ENCODE measurements at regions not wholly inside any gene's neighbourhood (a gene's known extent, or its start where the extent isn't known, plus 50 kb on each side); places are given as distances from the start of the nearest gene placed in this dataset.
"Not testable (repeated sequence)": the region's sequence is repeated elsewhere in the genome, so short reads cannot be mapped to it uniquely, and the experiment has no call there.

DNA sequence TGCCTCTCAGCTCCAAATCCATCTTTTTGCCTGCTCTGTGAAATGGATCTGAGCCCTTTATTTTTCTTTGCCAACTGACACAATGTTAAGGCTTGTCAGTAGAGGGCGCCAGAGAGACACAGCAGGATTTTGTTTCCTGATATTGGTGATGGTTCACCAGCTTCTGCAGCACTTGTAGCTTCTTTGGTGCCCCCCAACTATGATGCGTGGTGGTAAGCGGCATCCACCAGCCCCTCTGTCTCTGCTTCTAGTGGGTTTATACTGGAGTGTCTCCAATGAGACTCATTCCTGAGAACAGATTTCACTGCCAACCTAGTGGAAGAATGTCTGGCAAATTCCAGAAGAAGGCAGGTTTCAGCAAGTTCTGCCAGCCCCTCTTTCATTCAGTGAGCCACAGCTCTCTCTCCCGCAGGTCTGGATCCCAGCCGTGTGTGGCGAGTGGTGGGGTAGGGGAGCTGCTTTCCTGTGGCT is 471.9 kb upstream of the FRG2C start:
- Histone ChIP-seq H3K4me3 (ENCODE audit: low read length) (no peak overlapping the region), H3K36me3 (ENCODE audit: insufficient read depth, low read length) (no peaks in the 10 kb centered on the region)
- 64% methylated on average over 6 of the region's 6 CpGs for WGBS

DNA sequence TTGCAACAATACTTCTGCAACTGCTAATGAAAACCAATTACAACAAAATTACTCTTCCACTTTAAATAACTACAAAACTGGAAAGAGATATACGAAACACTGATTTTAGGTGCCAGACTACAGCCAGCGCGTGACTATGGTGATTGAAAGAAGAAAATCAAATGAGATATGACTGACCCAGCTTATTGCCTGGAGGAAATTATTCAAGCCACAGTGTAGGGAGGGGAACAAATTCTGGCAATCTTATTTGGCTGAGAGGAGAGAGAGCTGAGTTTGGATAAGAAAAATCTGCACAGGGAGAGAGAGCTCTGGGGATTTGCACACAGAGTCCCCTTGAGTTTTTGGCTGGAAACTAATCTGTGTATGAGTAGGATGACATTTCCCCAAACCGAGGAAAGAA is 470.3 kb upstream of the FRG2C start:
- Histone ChIP-seq H3K9ac (ENCODE audit: low read depth, low read length) (no peak overlapping the region), H3K27me3 (ENCODE audit: insufficient read depth, low read length) (no peaks in the 10 kb centered on the region), H3K4me1 (ENCODE audit: insufficient read depth, low read length) (peaks cover 9% of the 10 kb centered on the region), H3K27ac (ENCODE audit: low read depth, low read length) (no peak overlapping the region), H3K9me3 (ENCODE audit: insufficient read depth, low read depth, low read length) (no peaks in the 10 kb centered on the region), H3K4me3 (ENCODE audit: low read length) (no peak overlapping the region), H3K36me3 (ENCODE audit: insufficient read depth, low read length) (no peaks in the 10 kb centered on the region)
- 96% methylated on average over 4 of the region's 4 CpGs for WGBS

More for the DNA sequence above, 471.9 kb upstream of the FRG2C start:
- H3K27me3 ChIP-seq (ENCODE audit: insufficient read depth, low read length), result no peaks in the 10 kb centered on the region
- peaks cover 9% of the 10 kb centered on the region for H3K4me1 ChIP-seq (ENCODE audit: insufficient read depth, low read length)
- no peak overlapping the region for H3K27ac ChIP-seq (ENCODE audit: low read depth, low read length)
- no peak overlapping the region for H3K9ac ChIP-seq (ENCODE audit: low read depth, low read length)
- H3K9me3 ChIP-seq (ENCODE audit: insufficient read depth, low read depth, low read length), result no peaks in the 10 kb centered on the region

DNA sequence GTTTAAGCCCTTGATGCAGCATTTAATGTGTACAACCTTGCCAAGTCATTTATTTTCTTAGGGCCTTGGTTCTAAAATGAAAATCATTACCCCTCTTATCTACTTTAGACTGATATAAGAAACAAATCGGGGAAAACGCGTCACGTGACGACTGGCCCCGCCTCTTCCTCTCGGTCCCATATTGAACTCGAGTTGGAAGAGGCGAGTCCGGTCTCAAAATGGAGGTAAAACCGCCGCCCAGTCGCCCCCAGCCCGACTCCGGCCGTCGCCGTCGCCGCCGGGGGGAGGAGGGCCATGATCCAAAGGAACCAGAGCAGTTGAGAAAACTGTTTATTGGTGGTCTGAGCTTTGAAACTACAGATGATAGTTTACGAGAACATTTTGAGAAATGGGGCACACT is 449.8 kb upstream of the FRG2C start:
- H3K4me1 ChIP-seq (ENCODE audit: insufficient read depth, low read length); H3K36me3 ChIP-seq (ENCODE audit: insufficient read depth, low read length); H3K9me3 ChIP-seq (ENCODE audit: insufficient read depth, low read depth, low read length); H3K27me3 ChIP-seq (ENCODE audit: insufficient read depth, low read length); H3K27ac ChIP-seq (ENCODE audit: low read depth, low read length); H3K4me3 ChIP-seq (ENCODE audit: low read length); H3K9ac ChIP-seq (ENCODE audit: low read depth, low read length): not testable (repeated sequence)
- 96% methylated on average over 22 of the region's 22 CpGs for whole genome bisulfite sequencing

DNA sequence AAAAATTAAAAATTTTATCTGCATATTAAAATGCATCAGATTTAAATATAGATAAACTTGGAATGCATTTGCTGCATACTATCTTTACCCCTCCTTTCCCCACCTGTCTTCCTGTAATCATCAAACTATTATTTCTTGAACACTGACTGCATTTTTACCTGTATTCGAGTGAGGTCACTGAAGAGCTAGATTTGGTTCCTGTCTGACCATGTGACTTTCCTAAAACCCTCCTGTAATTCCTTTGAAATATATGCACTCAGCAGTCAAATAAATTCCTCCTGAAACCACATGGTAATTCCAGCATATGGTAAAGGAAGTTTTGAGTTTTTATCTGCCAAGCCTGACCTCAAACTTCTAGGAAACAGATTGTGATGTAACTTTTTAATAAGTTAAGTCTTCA is 445.6 kb upstream of the FRG2C start:
- H3K4me1 ChIP-seq (ENCODE audit: insufficient read depth, low read length), result no peaks in the 10 kb centered on the region
- WGBS, result 89% methylated on average over 1 of the region's 1 CpG
- H3K9ac ChIP-seq (ENCODE audit: low read depth, low read length), result no peak overlapping the region
- no peak overlapping the region for H3K27ac ChIP-seq (ENCODE audit: low read depth, low read length)
- H3K36me3 ChIP-seq (ENCODE audit: insufficient read depth, low read length), result no peaks in the 10 kb centered on the region
- H3K4me3 ChIP-seq (ENCODE audit: low read length), result no peak overlapping the region
- H3K27me3 ChIP-seq (ENCODE audit: insufficient read depth, low read length), result no peaks in the 10 kb centered on the region
- H3K9me3 ChIP-seq (ENCODE audit: insufficient read depth, low read depth, low read length), result no peaks in the 10 kb centered on the region

DNA sequence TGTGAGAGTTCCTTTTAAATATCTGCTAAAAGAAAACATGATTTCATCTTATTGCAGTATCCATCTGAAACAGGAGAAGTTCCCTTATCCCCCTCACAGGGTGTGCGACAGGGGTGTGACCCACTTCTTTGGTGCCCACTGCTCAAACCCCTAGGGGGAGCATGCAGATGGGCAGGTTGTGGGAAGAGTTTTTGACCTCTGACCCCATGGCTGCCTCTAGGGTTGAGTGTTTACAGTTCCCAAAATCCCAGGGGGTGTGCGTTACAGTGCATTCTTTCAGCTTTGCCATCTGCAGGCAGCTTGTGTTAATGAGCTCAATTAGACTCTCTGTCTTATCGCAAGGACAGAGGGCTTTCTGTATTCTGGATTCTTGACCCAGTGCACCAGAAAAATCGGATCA is 443.2 kb upstream of the FRG2C start:
- Histone ChIP-seq H3K9ac (ENCODE audit: low read depth, low read length) (no peak overlapping the region), H3K4me3 (ENCODE audit: low read length) (no peak overlapping the region)
- WGBS, result 89% methylated on average over 4 of the region's 4 CpGs

DNA sequence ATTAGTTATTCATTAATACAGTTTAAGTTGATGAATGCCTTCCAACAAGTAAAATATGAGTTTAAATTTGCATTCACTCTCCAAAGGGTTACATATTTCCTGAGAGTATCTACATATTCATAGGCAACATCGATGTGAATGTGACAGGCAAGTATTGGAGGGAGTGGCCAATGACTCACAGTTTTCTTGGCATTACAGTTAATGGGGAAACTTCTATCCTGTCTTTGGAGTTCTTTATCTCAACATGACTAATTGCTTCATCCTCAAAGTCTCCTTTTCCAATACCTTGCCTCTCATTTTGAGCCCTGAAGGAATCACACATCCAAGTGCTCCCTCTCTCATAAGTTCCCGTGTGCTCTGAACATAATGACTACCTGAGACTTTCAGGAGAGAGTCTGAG is 439.7 kb upstream of the FRG2C start:
- 80% methylated on average over 1 of the region's 2 CpGs for WGBS

More for the DNA sequence above, 443.2 kb upstream of the FRG2C start:
- Histone ChIP-seq H3K27ac (ENCODE audit: low read depth, low read length) (no peak overlapping the region), H3K9me3 (ENCODE audit: insufficient read depth, low read depth, low read length) (no peaks in the 10 kb centered on the region), H3K27me3 (ENCODE audit: insufficient read depth, low read length) (no peaks in the 10 kb centered on the region), H3K36me3 (ENCODE audit: insufficient read depth, low read length) (no peaks in the 10 kb centered on the region), H3K4me1 (ENCODE audit: insufficient read depth, low read length) (no peaks in the 10 kb centered on the region)

DNA sequence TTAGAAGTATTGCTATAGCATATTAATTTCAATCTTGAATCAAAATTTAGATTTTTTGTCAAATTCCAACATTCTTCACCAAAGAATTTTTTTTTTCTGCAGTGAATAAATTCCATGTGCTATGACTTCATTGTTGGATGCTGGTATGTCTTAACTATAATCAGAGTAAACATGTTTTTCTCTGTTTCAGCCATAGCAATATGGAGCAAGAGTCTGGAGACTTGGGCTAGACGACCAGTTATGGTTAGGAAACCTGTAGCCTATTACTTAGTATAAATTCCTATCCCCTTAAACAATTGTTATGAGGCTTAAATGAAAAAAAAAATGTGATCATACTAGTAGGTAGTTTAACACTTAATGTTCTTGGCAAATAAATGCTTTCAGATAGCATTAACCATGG is 431.9 kb upstream of the FRG2C start:
- H3K9me3 ChIP-seq (ENCODE audit: insufficient read depth, low read depth, low read length), result no peaks in the 10 kb centered on the region
- no peak overlapping the region for H3K27ac ChIP-seq (ENCODE audit: low read depth, low read length)
- H3K9ac ChIP-seq (ENCODE audit: low read depth, low read length), result no peak overlapping the region
- no peaks in the 10 kb centered on the region for H3K27me3 ChIP-seq (ENCODE audit: insufficient read depth, low read length)
- no peak overlapping the region for H3K4me3 ChIP-seq (ENCODE audit: low read length)
- H3K36me3 ChIP-seq (ENCODE audit: insufficient read depth, low read length), result no peaks in the 10 kb centered on the region
- peaks cover 2% of the 10 kb centered on the region for H3K4me1 ChIP-seq (ENCODE audit: insufficient read depth, low read length)
- WGBS, result no CpG with 5 or more reads among the region's 1 CpG

More for the DNA sequence above, 439.7 kb upstream of the FRG2C start:
- Histone ChIP-seq H3K9me3 (ENCODE audit: insufficient read depth, low read depth, low read length) (no peaks in the 10 kb centered on the region), H3K4me3 (ENCODE audit: low read length) (no peak overlapping the region), H3K4me1 (ENCODE audit: insufficient read depth, low read length) (no peaks in the 10 kb centered on the region), H3K27me3 (ENCODE audit: insufficient read depth, low read length) (no peaks in the 10 kb centered on the region), H3K36me3 (ENCODE audit: insufficient read depth, low read length) (no peaks in the 10 kb centered on the region), H3K27ac (ENCODE audit: low read depth, low read length) (no peak overlapping the region), H3K9ac (ENCODE audit: low read depth, low read length) (no peak overlapping the region)

DNA sequence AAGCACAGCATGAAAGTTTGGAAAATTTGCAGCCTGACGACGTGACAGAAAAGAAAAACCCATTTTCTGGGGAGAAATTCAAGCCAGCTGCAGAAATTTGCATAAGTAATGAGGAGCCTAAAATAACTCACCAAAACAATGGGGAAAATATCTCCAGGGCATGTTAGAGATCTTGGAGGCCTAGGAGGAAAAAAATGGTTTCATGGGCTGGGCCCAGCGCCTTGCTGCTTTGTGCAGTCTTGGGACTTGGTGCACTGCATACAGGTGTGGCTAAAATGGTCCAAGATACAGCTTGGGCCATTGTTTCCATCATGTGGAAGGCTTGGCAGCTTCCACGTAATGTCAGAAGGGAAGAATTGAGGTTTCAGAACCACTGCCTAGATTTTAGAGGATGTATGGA is 428.5 kb upstream of the FRG2C start:
- Histone ChIP-seq H3K36me3 (ENCODE audit: insufficient read depth, low read length) (no peaks in the 10 kb centered on the region), H3K27ac (ENCODE audit: low read depth, low read length) (no peak overlapping the region), H3K4me1 (ENCODE audit: insufficient read depth, low read length) (peaks cover 8% of the 10 kb centered on the region), H3K27me3 (ENCODE audit: insufficient read depth, low read length) (no peaks in the 10 kb centered on the region), H3K9ac (ENCODE audit: low read depth, low read length) (no peak overlapping the region), H3K4me3 (ENCODE audit: low read length) (no peak overlapping the region), H3K9me3 (ENCODE audit: insufficient read depth, low read depth, low read length) (no peaks in the 10 kb centered on the region)
- WGBS, result 76% methylated on average over 4 of the region's 4 CpGs

DNA sequence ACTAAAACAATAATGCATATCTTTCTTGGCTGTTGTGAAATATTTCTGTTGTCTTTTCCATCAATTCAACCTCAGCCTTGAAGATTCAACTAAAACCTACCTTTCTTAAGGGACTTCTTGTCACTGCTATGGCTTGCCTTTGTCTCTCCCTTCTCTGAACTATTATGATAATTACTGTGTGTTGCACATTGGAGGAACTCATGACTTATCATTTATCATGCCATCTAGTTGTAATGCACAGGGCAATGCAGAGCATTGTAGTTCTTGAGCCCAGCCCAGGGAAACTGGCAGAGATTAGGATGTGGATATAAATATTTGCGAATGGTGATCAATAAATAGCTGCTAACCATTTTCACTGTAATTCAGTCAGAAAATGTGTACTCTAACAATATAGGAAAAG is 427.1 kb upstream of the FRG2C start:
- H3K9me3 ChIP-seq (ENCODE audit: insufficient read depth, low read depth, low read length), result no peaks in the 10 kb centered on the region
- WGBS, result 100% methylated on average over 1 of the region's 1 CpG
- H3K27ac ChIP-seq (ENCODE audit: low read depth, low read length), result no peak overlapping the region

DNA sequence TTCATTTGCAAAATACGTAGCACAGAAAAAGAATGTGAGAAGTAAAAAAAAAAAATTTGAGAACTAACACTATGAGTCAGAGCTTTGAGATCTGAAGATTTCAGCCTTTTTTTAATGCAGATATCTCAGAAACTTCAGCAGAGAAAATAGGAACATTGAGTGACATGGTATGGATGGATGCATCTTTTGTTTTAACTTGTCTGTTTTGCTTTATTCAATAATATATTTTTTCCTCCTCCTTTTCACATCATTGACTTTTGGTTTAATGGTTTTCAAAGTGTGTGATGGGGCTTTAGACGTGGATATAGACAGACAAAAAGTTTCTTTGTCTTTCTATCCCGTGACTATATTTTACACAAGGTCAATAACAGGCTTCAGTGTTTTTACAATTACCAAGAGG is 426.7 kb upstream of the FRG2C start:
- 82% methylated on average over 3 of the region's 3 CpGs for WGBS

More for the DNA sequence above, 427.1 kb upstream of the FRG2C start:
- Histone ChIP-seq H3K36me3 (ENCODE audit: insufficient read depth, low read length) (no peaks in the 10 kb centered on the region), H3K4me1 (ENCODE audit: insufficient read depth, low read length) (peaks cover 8% of the 10 kb centered on the region), H3K9ac (ENCODE audit: low read depth, low read length) (no peak overlapping the region), H3K27me3 (ENCODE audit: insufficient read depth, low read length) (no peaks in the 10 kb centered on the region), H3K4me3 (ENCODE audit: low read length) (no peak overlapping the region)

DNA sequence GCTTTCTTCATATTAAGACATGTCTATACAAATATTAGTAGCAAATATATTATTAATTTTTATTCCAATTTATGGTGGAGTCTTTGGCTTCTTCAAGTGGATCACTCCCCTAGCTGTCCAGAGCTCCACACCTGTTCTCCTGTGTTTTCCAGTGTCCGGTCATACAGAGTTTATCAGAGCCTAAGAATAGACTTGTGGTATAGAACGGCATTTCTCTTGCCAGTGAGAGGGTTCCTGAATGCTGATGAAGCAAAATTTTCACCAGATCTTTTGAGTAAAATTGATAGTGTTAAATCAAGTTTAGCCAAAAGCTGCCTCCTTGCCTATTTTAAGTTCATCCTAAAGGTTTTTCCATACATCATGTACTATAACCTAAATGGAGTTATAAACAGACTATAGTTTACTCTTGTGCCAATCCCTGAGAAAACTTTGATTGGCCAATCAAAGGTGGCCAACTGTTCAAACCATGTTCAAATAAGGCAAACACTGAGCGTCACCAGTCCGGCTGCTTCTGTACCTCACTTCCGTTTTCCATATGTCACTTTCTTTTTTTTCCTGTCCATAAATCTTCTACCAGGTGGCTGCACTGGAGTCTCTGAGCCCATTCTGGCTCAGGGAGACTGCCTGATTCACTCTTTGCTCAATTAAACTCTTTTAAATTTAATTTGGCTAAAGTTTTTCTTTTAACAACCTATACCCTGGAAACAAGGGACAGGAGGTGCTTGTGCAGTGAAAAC is 422.7 kb upstream of the FRG2C start:
- not testable (repeated sequence) for H3K4me3 ChIP-seq (ENCODE audit: low read length); H3K27me3 ChIP-seq (ENCODE audit: insufficient read depth, low read length); H3K9ac ChIP-seq (ENCODE audit: low read depth, low read length); H3K36me3 ChIP-seq (ENCODE audit: insufficient read depth, low read length); H3K27ac ChIP-seq (ENCODE audit: low read depth, low read length); H3K9me3 ChIP-seq (ENCODE audit: insufficient read depth, low read depth, low read length); H3K4me1 ChIP-seq (ENCODE audit: insufficient read depth, low read length)
- WGBS, result 96% methylated on average over 5 of the region's 5 CpGs

More for the DNA sequence above, 426.7 kb upstream of the FRG2C start:
- Histone ChIP-seq H3K36me3 (ENCODE audit: insufficient read depth, low read length) (no peaks in the 10 kb centered on the region), H3K9ac (ENCODE audit: low read depth, low read length) (no peak overlapping the region), H3K9me3 (ENCODE audit: insufficient read depth, low read depth, low read length) (no peaks in the 10 kb centered on the region), H3K4me1 (ENCODE audit: insufficient read depth, low read length) (peaks cover 8% of the 10 kb centered on the region), H3K4me3 (ENCODE audit: low read length) (no peak overlapping the region), H3K27ac (ENCODE audit: low read depth, low read length) (no peak overlapping the region), H3K27me3 (ENCODE audit: insufficient read depth, low read length) (no peaks in the 10 kb centered on the region)

Measured in HUES64 (cell line).